IPS-NIHi7 (cell line): ENCODE measurements at regions not wholly inside any gene's neighbourhood (a gene's known extent, or its start where the extent isn't known, plus 50 kb on each side); places are given as distances from the start of the nearest gene placed in this dataset.

Source experiments
- DNase-seq: peaks from one replicate; pipeline ENCODE4 v3.0.0; 2012; ENCODE audit warnings: mixed read lengths; ENCODE audit errors: extremely low spot score

DNA sequence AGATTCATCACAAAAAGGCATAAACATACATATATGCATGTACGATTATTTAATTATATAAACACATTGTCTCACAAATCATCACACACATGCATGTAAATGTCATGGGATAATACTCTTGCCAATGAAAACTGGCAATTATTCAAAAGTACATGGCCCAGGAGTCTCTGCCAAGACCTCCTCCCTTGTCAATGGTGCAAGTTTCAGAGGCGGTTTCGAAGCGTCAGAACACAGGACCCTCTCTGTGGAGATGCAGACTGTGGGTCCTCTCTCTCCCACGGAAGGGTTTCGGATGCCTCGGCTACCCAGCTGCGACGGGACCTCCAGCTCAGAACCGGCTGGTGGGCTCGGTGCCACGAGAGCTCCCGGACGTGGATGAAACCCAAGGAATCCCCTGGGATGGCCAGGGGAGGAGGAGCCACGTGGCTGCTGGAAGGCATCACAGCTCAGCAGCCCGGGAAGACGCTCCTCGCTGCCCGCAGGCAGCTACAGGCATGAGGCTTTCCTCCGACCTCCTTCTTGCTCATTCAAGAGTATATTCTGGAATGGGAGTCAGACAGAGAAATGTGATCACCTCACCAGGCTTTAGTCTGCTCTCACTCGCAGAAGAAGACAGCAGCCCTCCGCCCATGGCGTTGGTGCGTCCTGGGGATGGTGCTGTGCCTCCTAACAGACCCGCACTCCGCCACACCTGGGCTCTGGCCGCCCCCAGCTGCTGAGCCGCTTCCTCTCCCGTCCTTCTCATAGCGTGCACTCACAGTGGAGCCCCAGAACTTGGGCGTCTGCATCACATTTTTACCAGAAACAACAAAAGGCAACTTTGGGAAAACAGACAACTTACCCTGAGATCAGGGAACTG lies 308.8 kb downstream of the IRX2 start:
- no peak for DNase-seq

DNA sequence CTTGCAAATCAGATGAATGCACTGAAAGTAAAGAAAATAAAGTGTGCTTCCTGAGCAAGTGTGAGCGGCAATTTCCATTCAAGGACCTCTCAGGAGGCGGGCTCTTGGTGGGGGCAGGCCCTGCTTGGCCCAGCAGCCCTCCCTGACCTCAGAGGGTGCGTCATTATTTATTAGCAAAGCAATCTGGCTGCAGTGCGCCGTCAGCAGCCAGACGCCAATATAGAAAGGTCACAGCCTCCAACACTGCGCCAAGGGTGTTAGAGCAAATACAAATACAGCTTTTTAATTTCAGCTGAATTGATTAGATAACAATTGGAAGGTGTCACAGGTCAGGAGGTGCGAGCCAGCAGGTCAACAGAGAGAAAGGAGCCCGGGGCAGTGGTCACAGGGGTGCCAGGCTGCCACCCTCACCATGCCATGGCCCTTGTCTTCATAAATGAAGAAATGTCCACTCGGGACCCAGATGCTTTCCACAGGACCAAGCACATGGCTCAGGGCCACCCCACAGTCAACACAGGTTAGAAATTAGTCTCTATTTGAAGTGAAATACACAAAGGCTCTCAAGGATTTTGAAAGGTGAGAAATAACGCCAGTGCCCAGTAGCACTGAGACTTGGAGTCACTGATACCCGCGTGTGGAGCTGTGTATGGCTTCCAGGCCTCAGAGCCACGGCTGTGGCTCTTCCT lies 309.8 kb downstream of the IRX2 start:
- DNase-seq = no peak

DNA sequence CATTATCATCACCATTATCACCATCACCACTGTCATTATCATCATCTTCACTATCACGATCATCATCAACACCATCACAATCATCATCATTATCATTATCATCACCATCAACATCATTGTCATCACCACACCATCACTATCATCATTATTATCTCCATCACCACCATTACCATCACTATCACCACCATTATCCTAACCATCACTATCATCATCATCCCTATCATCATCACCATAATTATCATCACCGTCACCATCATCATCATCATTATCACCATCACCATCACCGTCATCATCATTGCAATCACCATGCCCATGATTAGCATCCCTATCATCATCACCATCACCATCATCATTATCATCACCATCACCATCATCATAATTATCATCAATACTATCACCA lies 311.9 kb downstream of the IRX2 start:
- DNase-seq = no peak

DNA sequence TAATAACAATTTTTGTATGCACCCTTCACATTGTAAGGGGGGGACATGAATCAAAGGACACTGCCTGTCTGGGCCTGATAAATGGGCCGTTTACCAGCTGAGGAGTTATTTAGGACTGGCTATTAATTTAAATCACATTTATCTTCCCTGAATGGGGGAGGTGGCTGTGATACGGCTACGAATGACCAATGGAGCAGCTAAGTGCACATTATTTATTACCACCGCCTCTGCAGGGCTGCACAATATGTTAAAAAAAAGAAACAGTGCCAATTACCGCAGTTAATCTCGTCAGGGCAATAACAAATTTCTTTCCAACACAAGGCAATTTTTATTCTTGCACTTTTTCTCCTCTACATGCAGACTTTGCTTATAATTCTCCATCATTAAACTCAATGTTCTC lies 318.4 kb downstream of the IRX2 start:
- no peak for DNase-seq

DNA sequence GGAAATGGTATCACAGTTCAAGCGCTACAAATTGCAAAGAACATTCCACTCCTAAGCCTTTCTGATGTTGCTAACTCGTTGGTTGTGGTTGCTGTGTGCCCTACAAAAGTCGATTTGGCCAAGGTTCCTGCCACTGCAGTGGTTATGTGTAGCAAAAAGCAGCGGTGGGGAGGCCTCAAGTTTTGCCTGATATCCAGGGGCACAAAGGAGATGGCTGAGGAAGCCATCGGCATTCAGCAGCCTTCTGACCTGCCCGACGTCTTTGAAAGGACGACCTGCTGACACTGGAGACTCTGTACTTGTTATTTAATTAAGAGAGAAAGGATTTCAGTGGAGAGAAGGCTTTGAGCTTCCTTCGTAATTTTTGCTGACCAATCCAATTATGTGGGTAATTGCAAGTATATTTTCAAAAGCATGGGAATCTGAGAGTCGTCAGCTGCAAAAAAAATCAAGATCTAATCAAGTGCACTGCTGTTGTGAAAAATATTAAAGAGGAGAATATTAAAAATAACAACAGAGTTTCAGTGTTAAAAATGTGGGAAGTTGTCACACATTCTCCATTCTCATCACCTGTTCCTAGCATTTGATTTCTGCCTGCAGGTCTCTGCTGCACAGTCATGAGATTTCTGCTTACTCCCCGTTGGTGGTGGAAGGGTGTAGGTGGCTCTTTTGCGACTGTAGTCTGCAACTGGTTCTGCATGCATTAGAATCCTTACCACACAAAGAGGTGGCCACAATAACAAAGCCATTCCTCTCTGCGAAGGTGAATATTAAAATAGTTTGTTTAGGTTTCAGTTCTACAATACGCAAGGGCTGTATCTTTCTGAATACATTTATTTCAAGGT lies 319.2 kb downstream of the IRX2 start:
- no peak for DNase-seq

DNA sequence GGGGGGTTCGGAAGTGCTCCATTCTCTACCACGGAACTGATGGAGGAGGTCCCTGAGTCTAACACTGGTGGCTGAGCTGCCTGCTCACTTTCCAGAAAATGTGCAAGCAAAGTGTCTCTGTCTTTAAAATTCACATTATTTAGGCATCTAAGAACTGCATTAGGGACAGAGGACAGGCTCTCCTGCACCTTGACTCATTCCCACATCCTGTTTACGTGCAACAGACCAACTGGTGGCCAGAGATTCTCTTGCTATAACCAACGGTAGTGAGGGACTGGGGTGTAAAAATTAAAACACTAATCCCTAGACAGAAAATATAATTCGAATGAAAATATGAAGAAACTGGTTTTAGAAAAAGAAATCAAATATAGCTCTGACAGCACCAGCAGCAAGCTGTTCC lies 320.9 kb downstream of the IRX2 start:
- no peak for DNase-seq

DNA sequence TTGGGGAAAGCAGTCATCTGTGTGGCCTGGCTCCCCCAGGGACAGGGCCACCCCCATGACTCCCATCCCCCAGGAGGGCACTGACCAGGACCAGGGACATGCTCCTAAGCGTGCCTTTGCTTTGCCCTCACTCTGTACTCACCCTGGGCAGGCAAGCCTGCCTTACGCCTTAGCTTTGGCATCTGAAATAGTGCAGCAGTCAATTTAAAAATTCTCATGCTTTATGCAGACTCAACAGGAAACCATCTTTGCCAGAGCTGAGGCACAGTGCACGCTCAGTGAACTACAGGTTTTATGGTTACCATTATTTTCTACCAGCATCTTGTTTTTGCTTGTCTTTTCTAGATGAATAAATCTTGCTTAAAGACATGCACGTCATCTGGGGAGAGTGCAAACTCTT lies 323.5 kb downstream of the IRX2 start:
- no peak for DNase-seq

DNA sequence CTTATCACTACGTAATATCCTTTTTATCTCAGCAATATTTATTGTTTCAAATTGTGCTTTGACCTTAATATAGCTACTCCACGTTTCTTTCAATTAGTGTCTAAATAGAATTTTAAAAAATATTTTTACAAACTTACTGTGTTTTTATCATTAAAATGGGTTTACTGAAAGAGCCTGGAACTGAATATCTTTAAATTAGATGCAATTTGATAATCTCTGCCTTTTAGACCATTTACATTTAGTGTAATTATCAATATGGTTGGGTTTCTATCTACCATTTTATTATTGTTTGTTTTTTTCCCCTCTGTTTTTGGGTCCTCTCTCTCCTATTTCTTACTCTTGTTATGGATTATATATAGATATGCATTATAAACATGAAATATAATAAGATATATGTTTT lies 327.8 kb downstream of the IRX2 start:
- no peak for DNase-seq

DNA sequence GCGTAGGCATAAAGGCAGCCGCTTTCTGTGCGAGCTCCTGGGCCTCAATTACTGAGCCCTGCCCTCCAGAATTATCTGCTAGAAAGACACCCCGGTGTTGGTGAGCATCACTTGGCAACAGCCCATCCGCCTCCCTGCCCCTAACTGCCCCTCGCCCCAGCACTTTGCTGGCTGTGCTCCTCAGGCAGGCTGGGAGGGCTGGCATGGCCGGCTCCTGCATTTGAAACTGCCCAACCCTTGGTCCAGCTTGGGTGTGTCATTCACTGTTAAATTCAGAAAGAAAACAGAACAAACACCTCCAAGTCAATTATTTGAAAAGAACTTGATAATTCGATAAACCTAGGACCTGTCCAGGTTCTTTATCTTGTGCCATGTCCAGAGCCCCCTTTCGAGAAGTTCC lies 334.2 kb downstream of the IRX2 start:
- no peak for DNase-seq

DNA sequence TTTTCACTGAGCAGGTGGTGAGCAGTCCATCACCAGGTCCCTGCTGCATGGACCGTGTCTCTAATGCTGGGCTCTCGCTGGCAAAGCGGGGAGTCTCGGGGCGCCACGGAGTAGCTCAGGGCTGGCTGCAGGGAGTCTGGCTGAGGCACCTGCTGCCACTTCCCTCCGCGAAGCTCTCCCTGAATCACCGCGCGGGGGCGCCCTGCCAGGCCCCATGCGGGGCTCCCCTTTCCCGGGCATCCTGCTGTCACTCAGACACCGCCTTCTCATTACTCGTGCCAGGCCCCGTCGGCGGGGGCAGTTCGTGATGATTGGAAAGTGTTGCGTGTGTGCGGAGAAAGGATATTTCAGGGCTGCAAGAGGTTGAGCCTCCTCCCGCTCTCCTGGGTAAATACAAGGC lies 335.8 kb downstream of the IRX2 start:
- peak; percentile 31 for DNase-seq

DNA sequence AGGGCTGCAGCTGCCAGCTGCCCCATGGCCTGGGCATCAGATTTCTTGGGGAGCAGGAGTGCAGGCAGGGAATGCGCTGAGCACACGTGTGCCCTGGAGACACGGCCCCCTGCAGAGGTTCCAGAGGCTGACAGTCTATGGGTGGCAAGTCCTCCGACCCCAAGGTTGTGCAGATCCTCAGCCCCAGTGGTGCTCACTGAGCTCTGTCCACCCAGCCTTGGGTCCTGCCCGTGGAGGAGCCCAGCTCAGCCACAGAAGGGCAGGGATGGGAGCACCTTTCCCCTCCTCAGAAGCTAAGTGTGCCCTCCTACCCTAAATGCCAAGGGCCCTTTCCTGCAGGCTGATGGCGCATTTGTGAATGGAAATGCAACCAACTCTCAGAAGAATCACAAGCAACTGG lies 341.0 kb downstream of the IRX2 start:
- no peak for DNase-seq

DNA sequence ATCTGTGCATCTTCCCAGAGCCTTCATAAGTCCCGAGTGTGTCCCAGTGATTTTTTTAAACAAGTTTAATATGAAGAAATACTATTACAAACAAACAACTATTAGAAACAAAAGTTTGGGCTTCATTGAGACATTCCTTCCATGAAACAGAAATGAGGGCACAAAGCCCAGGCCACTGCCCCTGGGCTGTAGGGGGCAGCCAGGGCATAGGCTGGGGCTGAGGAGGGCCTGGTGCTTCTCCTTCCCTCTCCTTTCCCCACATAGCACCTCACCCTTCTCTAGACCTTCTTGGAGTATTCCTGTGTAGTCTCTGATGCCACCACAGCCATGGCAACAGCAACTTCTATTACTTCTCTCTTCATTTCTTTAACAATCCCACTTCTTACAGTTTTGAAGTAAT lies 348.2 kb downstream of the IRX2 start:
- DNase-seq = no peak

DNA sequence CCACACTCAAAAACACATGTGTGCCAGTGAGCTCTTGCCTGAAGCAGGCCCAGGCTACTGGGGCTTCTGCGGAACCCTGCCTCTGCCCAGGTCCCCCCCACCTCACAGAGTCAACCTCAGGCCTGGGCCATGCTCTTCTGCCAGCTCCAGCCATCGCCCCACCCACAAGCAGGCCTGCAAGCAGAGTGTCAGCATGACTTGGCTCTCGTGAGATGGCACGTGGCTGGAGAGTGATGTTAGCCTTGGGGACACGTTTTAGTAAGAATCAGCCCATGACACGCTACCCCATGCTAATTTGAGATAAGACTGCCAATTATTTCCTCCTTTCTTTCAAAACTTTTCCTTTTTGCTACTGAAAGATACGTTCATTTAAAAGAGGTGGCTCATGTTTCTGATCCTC lies 351.7 kb downstream of the IRX2 start:
- no peak for DNase-seq

DNA sequence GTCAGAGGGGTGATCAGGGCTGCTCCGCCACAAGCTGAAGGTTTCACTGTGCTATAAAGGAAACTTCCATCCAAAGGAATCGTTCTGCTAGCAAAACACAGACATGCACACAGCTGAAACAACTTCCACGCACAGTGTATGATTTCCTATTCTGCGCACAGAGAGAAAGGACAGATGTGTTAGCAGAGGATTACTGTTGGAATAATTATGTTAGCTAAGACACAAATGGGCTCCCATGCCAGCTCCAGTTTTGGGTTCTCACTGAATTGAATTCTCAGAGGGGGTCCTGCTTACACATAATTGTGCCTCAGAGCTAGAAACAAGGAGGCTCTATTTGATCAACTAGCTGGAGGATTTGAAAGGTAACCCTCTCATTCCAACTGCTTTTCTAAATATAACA lies 352.4 kb downstream of the IRX2 start:
- DNase-seq = no peak

DNA sequence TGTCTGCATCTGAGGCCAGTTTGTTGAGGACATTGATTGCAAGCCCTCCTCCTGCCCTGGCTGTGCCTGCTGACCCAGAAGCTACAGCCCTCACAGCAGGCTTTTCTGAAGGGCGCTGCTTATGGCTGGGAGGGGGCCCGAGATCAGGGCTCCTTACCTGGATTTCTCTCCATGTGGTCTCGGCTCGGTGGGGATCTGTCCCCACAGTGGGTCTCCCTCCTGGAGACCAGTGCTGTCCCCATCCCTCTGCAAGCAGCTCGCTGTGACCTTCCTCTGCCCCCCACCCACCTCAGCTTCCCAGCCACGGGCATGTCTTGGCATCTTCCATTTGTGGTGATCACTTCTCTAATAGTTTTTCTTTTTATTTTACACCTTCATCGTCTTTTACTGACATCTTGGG lies 357.9 kb downstream of the IRX2 start:
- DNase-seq = no peak

DNA sequence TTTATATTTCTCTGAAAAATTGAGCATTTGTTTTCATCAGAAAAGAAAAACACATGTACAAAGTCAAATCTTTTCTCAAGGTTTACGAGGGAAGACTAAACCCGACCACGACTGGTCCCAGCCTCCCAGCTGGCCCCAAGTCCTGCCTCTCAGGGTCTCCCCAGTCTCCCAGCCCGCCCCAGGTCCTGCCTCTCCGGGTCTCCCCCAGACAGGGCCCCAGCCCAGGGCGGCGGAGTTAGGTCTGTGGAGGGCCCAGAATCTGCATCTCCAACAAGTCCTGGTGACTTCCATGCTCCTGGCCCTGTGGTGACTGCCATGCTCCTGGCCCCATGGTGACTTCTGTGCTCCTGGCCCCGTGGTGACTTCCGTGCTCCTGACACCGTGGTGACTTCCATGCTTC lies 359.9 kb downstream of the IRX2 start:
- DNase-seq = no peak

DNA sequence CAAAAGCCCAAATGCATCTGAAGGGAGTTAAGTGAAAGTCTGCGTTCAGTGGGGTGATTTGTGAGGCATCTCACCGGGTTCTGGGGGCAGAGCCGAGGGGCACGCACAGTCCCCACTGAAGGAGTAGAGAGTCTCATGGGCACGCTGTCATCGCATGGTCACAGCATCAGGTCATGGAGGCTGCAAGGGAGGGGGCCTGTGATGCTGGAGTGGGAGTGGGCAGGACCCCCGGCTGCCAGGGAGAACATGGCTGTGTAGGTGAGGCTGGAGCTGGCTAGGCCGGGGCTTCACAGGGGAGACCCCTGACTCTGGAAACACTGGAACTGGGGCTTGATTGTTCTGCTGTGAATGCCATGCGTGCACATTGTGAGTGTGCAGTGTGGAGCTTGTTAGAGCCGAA lies 360.5 kb downstream of the IRX2 start:
- DNase-seq = no peak

DNA sequence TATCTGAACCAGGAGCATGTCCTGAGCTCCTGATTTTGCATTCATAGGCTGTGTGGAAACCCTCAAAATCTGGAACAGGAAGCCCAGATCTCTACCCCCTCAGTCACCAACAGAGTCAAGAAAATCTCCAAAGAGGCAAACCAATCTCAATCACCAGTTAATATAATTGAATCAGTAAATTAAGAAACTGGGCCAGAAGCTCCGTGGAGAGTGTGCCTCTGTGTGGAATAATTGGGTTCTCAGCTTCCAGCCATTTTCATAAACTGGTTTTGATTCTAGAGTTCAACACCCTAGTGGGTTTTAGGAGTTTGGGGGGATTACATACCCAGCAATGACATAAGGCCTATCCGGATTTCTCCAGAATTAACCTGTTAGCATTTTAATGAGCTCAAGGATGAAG lies 362.9 kb downstream of the IRX2 start:
- no peak for DNase-seq

DNA sequence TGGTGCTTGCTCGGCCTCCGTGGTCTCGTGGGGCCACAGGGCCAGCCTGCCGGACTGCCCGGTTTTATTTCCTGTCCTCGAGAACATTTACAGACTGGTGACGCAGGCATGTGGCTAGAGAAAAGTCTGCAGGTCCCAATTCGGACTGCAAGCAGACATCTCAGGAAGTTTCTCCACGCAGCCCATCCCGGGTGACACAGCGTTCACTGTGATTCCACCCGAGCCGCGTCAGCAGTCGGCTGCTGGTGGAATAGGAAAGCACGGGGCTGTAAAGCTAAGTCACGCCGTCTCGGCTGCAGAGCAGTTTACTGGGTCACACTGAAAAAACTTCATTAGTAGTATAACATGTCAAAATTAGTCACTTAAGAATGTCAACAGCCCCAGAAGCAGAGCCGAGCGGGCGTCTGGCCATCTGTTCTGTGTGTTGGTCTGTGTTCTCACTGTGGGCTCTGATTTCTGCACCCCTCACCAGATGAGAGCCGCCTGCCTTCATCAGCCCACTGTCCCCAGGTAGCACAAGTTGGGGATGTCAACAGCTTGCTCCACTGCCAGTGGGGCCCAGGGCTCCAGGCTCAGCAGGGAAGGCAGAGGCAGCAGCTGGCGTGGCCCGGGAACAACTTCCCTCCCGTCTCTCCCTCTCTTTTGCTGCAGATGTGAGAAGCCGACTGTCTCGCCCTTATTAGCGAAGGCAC lies 363.7 kb downstream of the IRX2 start:
- no peak for DNase-seq

DNA sequence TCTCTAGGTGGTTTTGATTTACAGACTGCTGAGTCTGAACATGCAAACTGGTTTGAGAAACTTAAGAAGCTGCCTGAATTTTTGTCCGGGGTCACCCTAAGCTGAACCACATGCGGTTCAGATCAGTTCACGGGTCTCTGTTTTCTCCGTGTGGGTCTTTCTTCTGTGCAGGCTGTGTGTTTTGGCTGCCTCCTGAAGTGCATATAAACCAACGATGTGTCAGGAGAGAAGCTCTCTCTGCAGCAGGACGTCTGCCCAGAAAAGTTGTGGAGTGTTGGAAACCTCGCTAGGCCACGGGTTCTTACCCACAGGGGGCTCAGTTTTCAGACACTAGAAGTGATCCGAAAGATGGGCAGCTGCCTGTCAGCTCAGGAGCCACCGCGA lies 364.2 kb downstream of the IRX2 start:
- no peak for DNase-seq

DNA sequence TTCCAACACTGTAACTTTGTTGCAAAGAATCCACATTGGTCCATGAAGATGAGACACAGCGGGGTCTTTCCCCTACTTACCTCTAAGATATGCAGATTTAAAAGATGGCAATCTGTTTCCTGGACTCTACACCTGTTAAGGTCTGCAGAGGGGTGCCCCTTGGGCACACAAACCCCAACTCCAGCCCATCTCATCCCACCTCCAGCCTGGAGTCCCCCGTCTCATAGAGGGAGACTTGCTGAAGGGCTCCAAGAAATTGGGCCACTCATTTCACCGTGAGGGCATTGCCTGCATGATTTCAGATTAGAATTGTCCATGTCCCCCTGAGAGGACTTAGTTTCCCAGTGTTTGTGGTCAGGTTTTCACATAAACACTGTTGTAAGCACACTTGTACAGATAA lies 365.7 kb downstream of the IRX2 start:
- no peak for DNase-seq

DNA sequence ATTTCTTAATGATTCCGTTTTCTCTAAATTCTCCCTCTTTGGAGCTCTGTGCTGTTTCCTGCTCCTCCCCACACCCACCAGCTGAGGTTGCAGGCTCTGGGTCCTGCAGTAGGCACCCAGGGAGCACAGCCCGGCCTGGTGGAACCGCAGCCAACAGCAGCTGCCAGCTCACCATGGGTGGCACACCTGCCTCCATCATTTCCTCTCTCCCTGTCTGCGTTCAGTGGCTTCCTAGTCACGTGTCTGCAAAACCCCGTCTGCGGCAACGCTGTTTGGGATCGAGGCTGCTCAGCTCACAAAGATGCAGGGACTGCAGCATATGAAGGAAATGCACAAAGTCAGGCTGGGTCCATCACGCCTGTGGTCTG lies 367.8 kb downstream of the IRX2 start:
- DNase-seq = no peak
